ENCODE measurements at regions not wholly inside any gene's neighbourhood (a gene's known extent, or its start where the extent isn't known, plus 50 kb on each side); places are given as distances from the start of the nearest gene placed in this dataset.

DNA sequence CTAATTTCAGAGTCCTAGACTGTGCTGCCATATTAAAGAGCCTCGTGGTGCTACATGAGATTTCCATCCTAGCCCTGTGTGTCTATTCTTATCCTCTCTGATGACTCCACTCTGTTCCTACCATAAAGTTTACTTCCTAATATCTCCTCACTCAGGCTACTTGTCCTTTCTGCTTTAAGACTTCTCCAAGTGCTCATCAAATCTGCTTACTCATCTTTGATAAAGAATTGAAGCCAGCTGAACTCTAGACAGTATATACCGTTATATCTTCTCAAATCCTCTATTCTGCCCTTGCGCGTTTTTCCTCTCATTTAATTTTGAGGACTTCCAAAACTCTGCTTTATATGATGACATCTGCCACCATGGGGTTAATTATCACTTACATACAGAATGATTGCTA, 539.5 kb downstream of the HAPSTR1 start:
- TF ChIP-seq POLR2A (IDR thresholded peaks at IDR 0.05; ENCODE audit: extremely low read depth, insufficient read length) = no peak
- TF ChIP-seq CTCF (IDR thresholded peaks at IDR 0.05; ENCODE audit: low read depth, low read length) = no peak
- TF ChIP-seq, protein P1, sequence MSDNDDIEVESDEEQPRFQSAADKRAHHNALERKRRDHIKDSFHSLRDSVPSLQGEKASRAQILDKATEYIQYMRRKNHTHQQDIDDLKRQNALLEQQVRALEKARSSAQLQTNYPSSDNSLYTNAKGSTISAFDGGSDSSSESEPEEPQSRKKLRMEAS (IDR thresholded peaks at IDR 0.05; ENCODE audit: low read depth, low read length) = no peak

Measured in NB4 (cell line).